Neural progenitor cell (in vitro differentiated cells): ENCODE measurements at regions not wholly inside any gene's neighbourhood (a gene's known extent, or its start where the extent isn't known, plus 50 kb on each side); places are given as distances from the start of the nearest gene placed in this dataset.

Source experiments
- DNase-seq: peaks from one replicate; pipeline ENCODE4 v3.0.0-alpha.2; 2016; ENCODE audit warnings: low spot score
- H2AFZ ChIP-seq: fragments of 200-600 bp; sonication (generic); replicated peaks from 2 replicates; pipeline ENCODE4 v1.6.1; 2016; ENCODE audit warnings: antibody characterized with exemption
- H3F3A ChIP-seq: fragments of 200-600 bp; sonication (generic); 2 replicates; pipeline ENCODE4 v1.6.1; 2016; ENCODE audit warnings: antibody characterized with exemption, low read depth
- H3K27ac ChIP-seq: fragments of 200-600 bp; sonication (generic); 2 replicates; pipeline ENCODE4 v1.5.1; 2016; ENCODE audit warnings: mild to moderate bottlenecking
- H3K27me3 ChIP-seq: fragments of 200-600 bp; sonication (generic); 2 replicates; pipeline ENCODE4 v1.6.1; 2016; ENCODE audit warnings: mild to moderate bottlenecking, moderate library complexity
- H3K36me3 ChIP-seq: fragments of 200-600 bp; sonication (generic); 2 replicates; pipeline ENCODE4 v1.5.1; 2016
- H3K4me1 ChIP-seq: fragments of 200-600 bp; sonication (generic); 2 replicates; pipeline ENCODE4 v1.6.1; 2016; ENCODE audit warnings: mixed run types
- H3K4me2 ChIP-seq: fragments of 200-600 bp; sonication (generic); 2 replicates; pipeline ENCODE4 v1.6.1; 2016
- H3K4me3 ChIP-seq: fragments of 200-600 bp; sonication (generic); 2 replicates; pipeline ENCODE4 v1.5.1; 2016
- H3K79me2 ChIP-seq: fragments of 200-600 bp; sonication (generic); 2 replicates; pipeline ENCODE4 v1.6.1; 2016; ENCODE audit warnings: low read depth
- H3K9ac ChIP-seq: fragments of 200-600 bp; sonication (generic); 2 replicates; pipeline ENCODE4 v1.6.1; 2016
- H3K9me3 ChIP-seq: fragments of 200-600 bp; sonication (generic); 2 replicates; pipeline ENCODE4 v1.5.1; 2016; ENCODE audit warnings: low read depth
- H4K20me1 ChIP-seq: fragments of 200-600 bp; sonication (generic); 2 replicates; pipeline ENCODE4 v1.6.1; 2016; ENCODE audit warnings: low read depth
- H3K27ac Mint-ChIP-seq: 3 replicates; pipeline ENCODE4 v1.8.0; 2021; ENCODE audit warnings: mixed read lengths
- H3K27me3 Mint-ChIP-seq: 2 replicates; pipeline ENCODE4 v1.8.0; 2022; ENCODE audit warnings: low read depth, mild to moderate bottlenecking, inconsistent platforms, moderate library complexity, mixed read lengths; ENCODE audit not compliant: insufficient read depth
- H3K36me3 Mint-ChIP-seq: 3 replicates; pipeline ENCODE4 v1.8.0; 2021; ENCODE audit warnings: mixed read lengths
- H3K4me1 Mint-ChIP-seq: 3 replicates; pipeline ENCODE4 v1.8.0; 2021; ENCODE audit warnings: mixed read lengths
- H3K4me3 Mint-ChIP-seq: 3 replicates; pipeline ENCODE4 v1.8.0; 2021; ENCODE audit warnings: mild to moderate bottlenecking, moderate library complexity, mixed read lengths
- H3K9me3 Mint-ChIP-seq: 3 replicates; pipeline ENCODE4 v1.8.0; 2020; ENCODE audit warnings: mixed read lengths
- CTCF ChIP-seq: fragments of 200-600 bp; sonication (generic); IDR thresholded peaks from 2 replicates; pipeline ENCODE4 v1.5.1; 2017; ENCODE audit warnings: antibody characterized with exemption, mild to moderate bottlenecking
- EZH2 ChIP-seq: fragments of 200-600 bp; sonication (generic); IDR thresholded peaks from 2 replicates; pipeline ENCODE4 v1.6.1; 2017; ENCODE audit warnings: antibody characterized with exemption, mild to moderate bottlenecking, moderate library complexity
- EZH2phosphoT487 ChIP-seq: fragments of 200-600 bp; sonication (generic); IDR thresholded peaks from 2 replicates; pipeline ENCODE4 v1.6.1; 2017; ENCODE audit warnings: antibody characterized with exemption

- Histone ChIP-seq H3K36me3 (no peaks in the 10 kb centered on the region), H3K27ac (no peak overlapping the region), H3F3A (no peaks in the 10 kb centered on the region), H3K79me2 (no peaks in the 10 kb centered on the region), H3K4me3 (no peak overlapping the region), H3K4me1 (no peaks in the 10 kb centered on the region), H3K27me3 (no peaks in the 10 kb centered on the region), H3K4me2 (no peak overlapping the region), H3K9ac (no peak overlapping the region), H3K9me3 (no peaks in the 10 kb centered on the region), H4K20me1 (no peaks in the 10 kb centered on the region), H2AFZ (no peak overlapping the region)
- Mint-ChIP-seq H3K9me3 (peaks cover 7% of the 10 kb centered on the region), H3K36me3 (no peaks in the 10 kb centered on the region), H3K27ac (no peak overlapping the region), H3K4me1 (no peaks in the 10 kb centered on the region), H3K27me3 (no peaks in the 10 kb centered on the region), H3K4me3 (no peak overlapping the region)
- no peak for DNase-seq
- TF ChIP-seq EZH2phosphoT487 (no peak), CTCF (no peak), EZH2 (no peak)
These were observed 274.3 kb upstream of the IL1RAPL1 start for GRCh38 chrX:28312965-28313364.

- Histone ChIP-seq H3K4me3 (no peak overlapping the region), H3K9me3 (no peaks in the 10 kb centered on the region), H4K20me1 (no peaks in the 10 kb centered on the region), H3K4me2 (no peak overlapping the region), H3F3A (no peaks in the 10 kb centered on the region), H2AFZ (no peak overlapping the region), H3K27ac (no peak overlapping the region), H3K4me1 (no peaks in the 10 kb centered on the region), H3K9ac (no peak overlapping the region), H3K36me3 (no peaks in the 10 kb centered on the region), H3K27me3 (no peaks in the 10 kb centered on the region), H3K79me2 (no peaks in the 10 kb centered on the region)
- no peaks in the 10 kb centered on the region for H3K27me3 Mint-ChIP-seq
- no peaks in the 10 kb centered on the region for H3K36me3 Mint-ChIP-seq
- no peak overlapping the region for H3K27ac Mint-ChIP-seq
- no peak overlapping the region for H3K4me3 Mint-ChIP-seq
- TF ChIP-seq EZH2phosphoT487 = no peak
- no peak for TF ChIP-seq CTCF
- no peak for TF ChIP-seq EZH2
- no peak for DNase-seq
- H3K4me1 Mint-ChIP-seq = no peaks in the 10 kb centered on the region
- peaks cover 6% of the 10 kb centered on the region for H3K9me3 Mint-ChIP-seq
These were observed 275.0 kb upstream of the IL1RAPL1 start for GRCh38 chrX:28312259-28312658.

GRCh38 chrX:28311466-28311865 is 275.8 kb upstream of the IL1RAPL1 start:
- no peaks in the 10 kb centered on the region for H3K79me2 ChIP-seq
- H3F3A ChIP-seq = no peaks in the 10 kb centered on the region
- H3K27ac ChIP-seq = no peak overlapping the region
- no peak for DNase-seq
- H4K20me1 ChIP-seq = no peaks in the 10 kb centered on the region
- Mint-ChIP-seq H3K4me1 (no peaks in the 10 kb centered on the region), H3K27me3 (peaks cover under 1% of the 10 kb centered on the region), H3K9me3 (peaks cover 5% of the 10 kb centered on the region), H3K36me3 (no peaks in the 10 kb centered on the region), H3K27ac (no peak overlapping the region), H3K4me3 (no peak overlapping the region)
- no peaks in the 10 kb centered on the region for H3K27me3 ChIP-seq
- H3K36me3 ChIP-seq = no peaks in the 10 kb centered on the region
- no peaks in the 10 kb centered on the region for H3K9me3 ChIP-seq
- no peak overlapping the region for H3K4me2 ChIP-seq
- no peak overlapping the region for H2AFZ ChIP-seq
- H3K4me1 ChIP-seq = no peaks in the 10 kb centered on the region
- no peak overlapping the region for H3K4me3 ChIP-seq
- H3K9ac ChIP-seq = no peak overlapping the region
- TF ChIP-seq CTCF (no peak), EZH2phosphoT487 (no peak), EZH2 (no peak)

GRCh38 chrX:28303486-28303885 is 283.8 kb upstream of the IL1RAPL1 start:
- TF ChIP-seq CTCF = no peak
- TF ChIP-seq EZH2 = no peak
- TF ChIP-seq EZH2phosphoT487 = no peak
- H3K9me3 ChIP-seq = peaks cover 8% of the 10 kb centered on the region
- H3F3A ChIP-seq = no peaks in the 10 kb centered on the region
- Mint-ChIP-seq H3K27ac (no peak overlapping the region), H3K27me3 (peaks cover 2% of the 10 kb centered on the region), H3K9me3 (peaks cover 3% of the 10 kb centered on the region), H3K36me3 (no peaks in the 10 kb centered on the region), H3K4me1 (no peaks in the 10 kb centered on the region), H3K4me3 (no peak overlapping the region)
- H3K27me3 ChIP-seq = no peaks in the 10 kb centered on the region
- no peak overlapping the region for H3K9ac ChIP-seq
- H3K36me3 ChIP-seq = no peaks in the 10 kb centered on the region
- DNase-seq = no peak
- no peak overlapping the region for H2AFZ ChIP-seq
- H3K4me3 ChIP-seq = no peak overlapping the region
- H3K27ac ChIP-seq = no peak overlapping the region
- H3K4me1 ChIP-seq = no peaks in the 10 kb centered on the region
- no peaks in the 10 kb centered on the region for H3K79me2 ChIP-seq
- H4K20me1 ChIP-seq = no peaks in the 10 kb centered on the region
- H3K4me2 ChIP-seq = no peak overlapping the region
